H1 (cell line): ENCODE measurements at regions not wholly inside any gene's neighbourhood (a gene's known extent, or its start where the extent isn't known, plus 50 kb on each side); places are given as distances from the start of the nearest gene placed in this dataset.
A peak's percentile ranks its signal among the peaks of the same experiment; 100 is the strongest.

Experiments used
- CTCF ChIA-PET: fragments of 300-600 bp; sonication (Branson Sonifier 250); formaldehyde crosslinking; loops from one replicate; lab custom pipeline; 2021; ENCODE audit not compliant: partially characterized antibody; lab: Charles Lee
- POLR2A ChIA-PET: fragments of 300-600 bp; sonication (Branson Sonifier 250); formaldehyde crosslinking; loops from one replicate; lab custom pipeline; 2021; ENCODE audit warnings: inconsistent platforms; ENCODE audit not compliant: partially characterized antibody; lab: Charles Lee
- DNase-seq, 2 experiments: peaks; one replicate each; pipeline versions ENCODE4 v3.0.0 to v3.0.0-alpha.2; 2010 to 2022; ENCODE audit warnings: low spot score in 2 of 2, low read depth in 1 of 2, mixed read lengths in 1 of 2
- FAIRE-seq: peaks from 2 replicates; lab custom pipeline; 2011; peaks lifted over from hg19 to GRCh38; lab: Jason Lieb, UNC
- H2AFZ ChIP-seq: 2 replicates; pipeline ENCODE4 v1.8.1; 2012; ENCODE audit warnings: low read length, inconsistent platforms
- H2AK5ac ChIP-seq: 2 replicates; pipeline ENCODE4 v1.6.1; 2013; ENCODE audit warnings: low read depth, low read length
- H2BK120ac ChIP-seq: replicated peaks from 2 replicates; pipeline ENCODE3; 2013; ENCODE audit warnings: low read depth, low read length, inconsistent platforms
- H2BK12ac ChIP-seq: 2 replicates; pipeline ENCODE4 v1.6.1; 2013; ENCODE audit warnings: low read depth, low read length
- H2BK15ac ChIP-seq: 2 replicates; pipeline ENCODE4 v1.6.1; 2013; ENCODE audit warnings: low read length
- H2BK20ac ChIP-seq: 2 replicates; pipeline ENCODE4 v1.6.1; 2013; ENCODE audit warnings: low read length
- H2BK5ac ChIP-seq: 2 replicates; pipeline ENCODE4 v1.6.1; 2013; ENCODE audit warnings: low read depth, low read length
- H3K14ac ChIP-seq: 2 replicates; pipeline ENCODE4 v1.6.1; 2013; ENCODE audit warnings: inconsistent platforms; ENCODE audit not compliant: insufficient read length
- H3K18ac ChIP-seq: 2 replicates; pipeline ENCODE4 v1.6.1; 2013; ENCODE audit warnings: low read length; ENCODE audit errors: extremely low read depth
- H3K23ac ChIP-seq: 2 replicates; pipeline ENCODE4 v1.6.1; 2013; ENCODE audit warnings: inconsistent platforms; ENCODE audit not compliant: insufficient read length
- H3K23me2 ChIP-seq: 2 replicates; pipeline ENCODE4 v1.6.1; 2013; ENCODE audit warnings: low read depth, low read length
- H3K27ac ChIP-seq: 2 replicates; pipeline ENCODE4 v1.6.1; 2011; ENCODE audit warnings: low read depth, low read length, inconsistent platforms
- H3K27me3 ChIP-seq, 4 experiments: replicated peaks in 1 of 4; 1 replicate in 1 of 4; 2 replicates in 3 of 4; pipeline versions ENCODE4 v1.6.1 to v1.8.1; 2011 to 2013; ENCODE audit warnings: low read length in 3 of 4, mild to moderate bottlenecking in 3 of 4, inconsistent platforms in 2 of 4, mixed read lengths in 2 of 4, moderate library complexity in 1 of 4; ENCODE audit not compliant: control insufficient read depth in 3 of 4, insufficient read depth in 3 of 4; ENCODE audit errors: extremely low read depth in 1 of 4
- H3K36me3 ChIP-seq, 4 experiments: 2 replicates each; pipeline versions ENCODE4 v1.6.1 to v1.8.1; 2011 to 2013; ENCODE audit warnings: mild to moderate bottlenecking in 4 of 4, low read length in 3 of 4, moderate library complexity in 2 of 4, control low read depth in 1 of 4, inconsistent platforms in 1 of 4; ENCODE audit not compliant: insufficient read depth in 4 of 4, control insufficient read depth in 2 of 4
- H3K4ac ChIP-seq: replicated peaks from 2 replicates; pipeline ENCODE3; 2013; ENCODE audit warnings: low read length, low read depth, mixed read lengths, inconsistent platforms; ENCODE audit not compliant: insufficient read length
- H3K4me1 ChIP-seq, 4 experiments: replicated peaks in 1 of 4; 1 replicate in 1 of 4; 2 replicates in 3 of 4; pipeline versions ENCODE4 v1.6.1 to v1.8.1; 2011 to 2013; ENCODE audit warnings: low read length in 3 of 4, inconsistent platforms in 2 of 4, mixed read lengths in 1 of 4; ENCODE audit not compliant: insufficient read depth in 4 of 4, control insufficient read depth in 3 of 4
- H3K4me2 ChIP-seq, 2 experiments: 2 replicates each; pipeline versions ENCODE4 v1.6.1 to v1.8.1; 2011 to 2013; ENCODE audit warnings: low read depth in 2 of 2, low read length in 2 of 2, control low read depth in 1 of 2, inconsistent platforms in 1 of 2, mild to moderate bottlenecking in 1 of 2; ENCODE audit not compliant: insufficient read depth in 1 of 2
- H3K4me3 ChIP-seq, 4 experiments: fragments of 200-600, 300-600 bp in 1 of 4; sonication (generic), shearing (Covaris generic), sonication (Bioruptor Twin) in 1 of 4; 2 replicates each; pipeline versions ENCODE4 v1.5.1 to v1.8.1; 2011 to 2016; ENCODE audit warnings: low read length in 4 of 4, low read depth in 3 of 4, control low read depth in 2 of 4, inconsistent platforms in 2 of 4, mild to moderate bottlenecking in 2 of 4, mixed read lengths in 1 of 4, moderate library complexity in 1 of 4; ENCODE audit not compliant: insufficient read depth in 2 of 4; ENCODE audit errors: extremely low read depth in 1 of 4
- H3K56ac ChIP-seq: replicated peaks from 2 replicates; pipeline ENCODE3; 2013; ENCODE audit warnings: low read depth, mild to moderate bottlenecking, mixed read lengths, low read length, inconsistent platforms; ENCODE audit not compliant: insufficient read length
- H3K79me1 ChIP-seq: 2 replicates; pipeline ENCODE4 v1.6.1; 2013; ENCODE audit warnings: low read depth, low read length, control low read depth
- H3K79me2 ChIP-seq, 2 experiments: 2 replicates each; pipeline versions ENCODE4 v1.6.1 to v1.8.1; 2012 to 2013; ENCODE audit warnings: low read length in 2 of 2, mild to moderate bottlenecking in 2 of 2, inconsistent platforms in 1 of 2; ENCODE audit not compliant: insufficient read depth in 2 of 2, control insufficient read depth in 1 of 2
- H3K9ac ChIP-seq, 4 experiments: replicated peaks in 1 of 4; 1 replicate in 1 of 4; 2 replicates in 3 of 4; pipeline versions ENCODE4 v1.6.1 to v1.8.1; 2011 to 2013; ENCODE audit warnings: low read depth in 3 of 4, low read length in 3 of 4, control low read depth in 2 of 4, mild to moderate bottlenecking in 2 of 4, moderate library complexity in 2 of 4, inconsistent platforms in 1 of 4; ENCODE audit errors: extremely low read depth in 1 of 4
- H3K9me3 ChIP-seq, 2 experiments: 2 replicates each; pipeline versions ENCODE4 v1.6.1 to v1.8.1; 2012 to 2013; ENCODE audit warnings: mild to moderate bottlenecking in 2 of 2, moderate library complexity in 2 of 2, control low read depth in 1 of 2, inconsistent platforms in 1 of 2, low read depth in 1 of 2, low read length in 1 of 2, mixed read lengths in 1 of 2; ENCODE audit not compliant: insufficient read depth in 2 of 2
- H4K20me1 ChIP-seq, 2 experiments: replicated peaks in 1 of 2; 2 replicates each; pipeline versions ENCODE3 to v1.8.1; 2011 to 2013; ENCODE audit warnings: inconsistent platforms in 2 of 2, low read length in 2 of 2, mild to moderate bottlenecking in 1 of 2; ENCODE audit not compliant: insufficient read depth in 2 of 2, control insufficient read depth in 1 of 2
- H4K5ac ChIP-seq: 2 replicates; pipeline ENCODE4 v1.6.1; 2013; ENCODE audit warnings: low read length, low read depth, mixed read lengths, inconsistent platforms; ENCODE audit not compliant: insufficient read length
- H4K8ac ChIP-seq: 2 replicates; pipeline ENCODE4 v1.8.0; 2013; ENCODE audit warnings: mild to moderate bottlenecking, moderate library complexity, low read length, inconsistent platforms; ENCODE audit not compliant: insufficient read depth; ENCODE audit errors: extremely low read depth
- H4K91ac ChIP-seq: replicated peaks from 2 replicates; pipeline ENCODE3; 2013; ENCODE audit warnings: low read length, mixed read lengths, inconsistent platforms; ENCODE audit not compliant: insufficient read length
- ASH2L ChIP-seq: fragments of 200-600, 300-600 bp; sonication (generic); IDR thresholded peaks from one replicate; pipeline ENCODE4 v1.7.1; 2017; ENCODE audit warnings: low read length
- BCL11A ChIP-seq, 2 experiments: IDR thresholded peaks; one replicate each; pipeline ENCODE4 v1.6.1; 2011; ENCODE audit warnings: low read depth in 2 of 2, low read length in 2 of 2, mild to moderate bottlenecking in 2 of 2
- CHD2 ChIP-seq: IDR thresholded peaks from 2 replicates; pipeline ENCODE4 v1.6.1; 2012; ENCODE audit warnings: low read length, improper control_type of control experiment
- EZH2 ChIP-seq: fragments of 200-600 bp; sonication (generic); IDR thresholded peaks from 2 replicates; pipeline ENCODE4 v1.7.1; 2012; ENCODE audit warnings: low read depth, mild to moderate bottlenecking, moderate library complexity, low read length, inconsistent platforms; ENCODE audit not compliant: severe bottlenecking
- HDAC6 ChIP-seq: IDR thresholded peaks from one replicate; pipeline ENCODE4 v1.7.1; 2012; ENCODE audit warnings: low read depth, mild to moderate bottlenecking, inconsistent platforms, low read length, moderate library complexity
- KDM5A ChIP-seq: fragments of 200-600 bp; IDR thresholded peaks from 2 replicates; pipeline ENCODE4 v1.7.1; 2012; ENCODE audit warnings: mild to moderate bottlenecking, low read length, inconsistent platforms, mixed read lengths
- POLR2A ChIP-seq, 2 experiments: IDR thresholded peaks; 1 replicate in 1 of 2; 2 replicates in 1 of 2; pipeline ENCODE4 v1.6.1; 2011; ENCODE audit warnings: low read depth in 2 of 2, low read length in 2 of 2, mild to moderate bottlenecking in 2 of 2; ENCODE audit errors: control extremely low read depth in 1 of 2
- RFX5 ChIP-seq: IDR thresholded peaks from 2 replicates; pipeline ENCODE4 v1.6.1; 2011; ENCODE audit warnings: low read depth, low read length, improper control_type of control experiment, borderline replicate concordance
- WGBS, 2 experiments: shearing (Covaris generic) in 1 of 2; methylation state at CpG; one replicate each; pipeline versions ENCODE4 v1.1.6 to v1.1.7; 2013 to 2015; ENCODE audit warnings: low lambda C conversion rate in 2 of 2, mixed read lengths in 2 of 2, inconsistent platforms in 1 of 2, low coverage in 1 of 2, missing lambda C conversion rate in 1 of 2; ENCODE audit not compliant: insufficient replicate concordance in 2 of 2, insufficient coverage in 1 of 2, insufficient read length in 1 of 2; ENCODE audit errors: extremely low coverage in 1 of 2, missing lambda C conversion rate in 1 of 2; 5-methylcytosine and 5-hydroxymethylcytosine counted together
- TF ChIP-seq, protein P1 (sequence below), 3 experiments: IDR thresholded peaks; 1 replicate in 2 of 3; 2 replicates in 1 of 3; pipeline versions ENCODE4 v1.5.1 to v1.6.1; 2011; ENCODE audit warnings: low read length in 3 of 3, mild to moderate bottlenecking in 3 of 3, inconsistent platforms in 2 of 3, low read depth in 1 of 3, moderate library complexity in 1 of 3; ENCODE audit not compliant: insufficient read depth in 1 of 3; ENCODE audit errors: control extremely low read depth in 1 of 3
- TF ChIP-seq, protein P2 (sequence below): IDR thresholded peaks from 2 replicates; pipeline ENCODE4 v1.6.1; 2012; ENCODE audit warnings: inconsistent platforms

DNA sequence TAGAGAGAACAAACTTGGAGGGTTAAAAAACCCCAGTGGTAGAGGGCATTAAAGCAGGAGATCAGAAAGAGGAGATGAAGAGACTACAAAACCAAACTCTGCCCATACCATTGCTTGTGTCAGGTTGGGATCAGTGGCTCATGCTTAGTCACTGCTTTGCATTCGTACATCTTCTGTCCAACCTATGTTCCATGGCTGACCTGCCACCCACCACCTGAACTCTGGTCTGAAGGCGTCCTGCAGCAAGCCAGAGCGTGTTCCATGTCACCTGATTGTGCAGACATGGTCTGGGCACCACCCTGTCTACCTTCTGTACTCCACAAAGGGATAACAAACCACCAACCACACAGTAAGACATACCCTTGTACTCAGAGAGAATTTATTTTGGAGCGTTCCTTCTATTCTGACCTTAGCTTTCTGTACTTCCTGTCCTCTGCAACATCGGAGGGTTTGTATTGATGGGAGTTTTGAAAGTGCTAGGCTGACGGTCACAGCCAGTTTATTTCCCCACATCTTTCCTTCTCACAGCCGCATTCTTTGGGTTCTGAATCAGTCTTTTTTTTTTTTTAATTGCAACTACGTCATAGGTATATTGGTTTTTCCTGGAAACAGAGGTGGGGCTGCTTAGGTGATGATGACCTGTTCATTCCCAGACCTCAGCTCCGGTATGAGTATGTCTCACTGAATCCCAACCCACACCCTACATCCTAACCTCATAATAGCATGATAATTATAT is 88.3 kb downstream of the SOWAHC start:
- Histone ChIP-seq H4K20me1 (no peaks in the 10 kb centered on the region), H4K8ac (no peak overlapping the region), H2BK15ac (peak overlapping the region; percentile 93), H3K23me2 (no peaks in the 10 kb centered on the region), H2BK120ac (no peak overlapping the region), H3K14ac (no peak overlapping the region), H3K18ac (peak overlapping the region; percentile 10; the same call in 1 of the 2 replicates), H3K79me1 (no peaks in the 10 kb centered on the region), H3K23ac (no peak overlapping the region), H3K36me3 (no peaks in the 10 kb centered on the region), H3K4ac (peak overlapping the region; percentile 45), H4K5ac (no peak overlapping the region), H3K4me3 (no peak overlapping the region), H3K27ac (no peak overlapping the region), H3K9me3 (no peaks in the 10 kb centered on the region), H2AFZ (0 out of 2 replicates have a peak overlapping the region, but pooled peaks have one; percentile 41), H3K4me2 (no peak overlapping the region), H4K91ac (peak overlapping the region; percentile 79), H2BK12ac (peak overlapping the region; percentile 93), H2BK20ac (peak overlapping the region; percentile 91; the same call in 1 of the 2 replicates), H2BK5ac (peak overlapping the region; percentile 42), H3K9ac (no peak overlapping the region), H3K79me2 (no peaks in the 10 kb centered on the region), H3K4me1 (peaks cover 3 to 11% (median 7%) of the 10 kb centered on the region in 4 experiments), H3K56ac (no peak overlapping the region), H3K27me3 (no peaks in the 10 kb centered on the region), H2AK5ac (peak overlapping the region; percentile 92; the same call in 1 of the 2 replicates)
- ChIA-PET CTCF (interaction anchor here (1.1 to 1.8 kb wide), 3 partner anchors 11 to 156 kb away, joined by 5 to 7 read pairs (median 5); no protein-coding TSS in a partner anchor), POLR2A (interaction anchor here (1.0 to 1.3 kb wide), 3 partner anchors 10 to 87 kb away, joined by 3 read pairs; no protein-coding TSS in a partner anchor)
- FAIRE-seq (no peak), DNase-seq (no peak)
- 91% methylated on average over 9 of the region's 9 CpGs; no CpG with 5 or more reads in 1 of the 2 experiments for WGBS, 2 experiments
- TF ChIP-seq CHD2: no peak
- no peak for TF ChIP-seq HDAC6
- TF ChIP-seq POLR2A (IDR thresholded peaks at IDR 0.05; ENCODE audit: control extremely low read depth in 1 of 2, low read depth in 2 of 2, low read length in 2 of 2): no peak
- TF ChIP-seq, protein P1, sequence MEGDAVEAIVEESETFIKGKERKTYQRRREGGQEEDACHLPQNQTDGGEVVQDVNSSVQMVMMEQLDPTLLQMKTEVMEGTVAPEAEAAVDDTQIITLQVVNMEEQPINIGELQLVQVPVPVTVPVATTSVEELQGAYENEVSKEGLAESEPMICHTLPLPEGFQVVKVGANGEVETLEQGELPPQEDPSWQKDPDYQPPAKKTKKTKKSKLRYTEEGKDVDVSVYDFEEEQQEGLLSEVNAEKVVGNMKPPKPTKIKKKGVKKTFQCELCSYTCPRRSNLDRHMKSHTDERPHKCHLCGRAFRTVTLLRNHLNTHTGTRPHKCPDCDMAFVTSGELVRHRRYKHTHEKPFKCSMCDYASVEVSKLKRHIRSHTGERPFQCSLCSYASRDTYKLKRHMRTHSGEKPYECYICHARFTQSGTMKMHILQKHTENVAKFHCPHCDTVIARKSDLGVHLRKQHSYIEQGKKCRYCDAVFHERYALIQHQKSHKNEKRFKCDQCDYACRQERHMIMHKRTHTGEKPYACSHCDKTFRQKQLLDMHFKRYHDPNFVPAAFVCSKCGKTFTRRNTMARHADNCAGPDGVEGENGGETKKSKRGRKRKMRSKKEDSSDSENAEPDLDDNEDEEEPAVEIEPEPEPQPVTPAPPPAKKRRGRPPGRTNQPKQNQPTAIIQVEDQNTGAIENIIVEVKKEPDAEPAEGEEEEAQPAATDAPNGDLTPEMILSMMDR (IDR thresholded peaks at IDR 0.05; ENCODE audit: control extremely low read depth in 1 of 3, insufficient read depth in 1 of 3, low read depth in 1 of 3, low read length in 3 of 3): no peak
- no peak for TF ChIP-seq EZH2
- no peak for TF ChIP-seq RFX5
- no peak for TF ChIP-seq KDM5A
- TF ChIP-seq, protein P2, sequence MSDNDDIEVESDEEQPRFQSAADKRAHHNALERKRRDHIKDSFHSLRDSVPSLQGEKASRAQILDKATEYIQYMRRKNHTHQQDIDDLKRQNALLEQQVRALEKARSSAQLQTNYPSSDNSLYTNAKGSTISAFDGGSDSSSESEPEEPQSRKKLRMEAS: no peak
- TF ChIP-seq BCL11A (IDR thresholded peaks at IDR 0.05; ENCODE audit: low read depth in 2 of 2, low read length in 2 of 2): no peak
- TF ChIP-seq ASH2L: no peak
